ENCODE measurements at regions not wholly inside any gene's neighbourhood (a gene's known extent, or its start where the extent isn't known, plus 50 kb on each side); places are given as distances from the start of the nearest gene placed in this dataset.
A peak's percentile ranks its signal among the peaks of the same experiment; 100 is the strongest.

DNA sequence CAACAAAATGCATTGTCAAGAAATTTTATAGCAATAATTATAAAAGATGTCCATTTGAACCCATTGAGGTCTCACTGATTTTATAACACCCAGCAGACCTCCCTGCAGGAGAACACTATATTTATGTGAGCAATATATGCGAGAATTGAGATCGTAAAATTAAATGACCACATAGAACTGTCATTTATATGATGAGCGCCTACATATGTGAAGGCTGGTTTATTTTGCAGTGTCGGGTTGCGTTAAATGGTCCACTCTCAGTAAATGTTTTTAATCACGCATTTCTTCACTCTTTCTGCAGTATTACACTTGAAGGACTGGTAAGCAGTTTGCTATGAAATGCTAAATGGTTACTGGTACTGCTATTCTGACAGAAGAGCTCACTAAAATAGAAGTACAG is 408.5 kb upstream of the AGTR1 start:
- DNase-seq (ENCODE audit: low read depth in 2 of 2) = no peak

DNA sequence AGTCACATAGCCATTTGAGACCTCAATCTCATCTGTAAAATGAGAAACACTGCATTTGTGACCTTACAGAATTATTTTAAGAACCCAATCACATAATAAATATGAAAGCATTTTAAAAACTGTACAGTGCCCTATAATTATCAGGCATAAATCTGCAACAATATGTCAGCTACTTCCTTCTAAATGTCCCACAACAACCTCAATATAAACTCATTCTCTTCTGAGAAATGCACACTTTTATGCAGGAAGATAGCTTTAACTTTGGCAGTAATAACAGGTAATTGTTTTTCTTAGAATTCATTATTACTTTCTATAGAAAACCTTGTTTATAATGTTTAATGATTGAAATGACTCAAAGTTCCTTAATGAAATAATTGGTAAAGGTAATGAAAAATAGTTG is 400.7 kb upstream of the AGTR1 start:
- no peak for DNase-seq (ENCODE audit: low read depth in 2 of 2)

DNA sequence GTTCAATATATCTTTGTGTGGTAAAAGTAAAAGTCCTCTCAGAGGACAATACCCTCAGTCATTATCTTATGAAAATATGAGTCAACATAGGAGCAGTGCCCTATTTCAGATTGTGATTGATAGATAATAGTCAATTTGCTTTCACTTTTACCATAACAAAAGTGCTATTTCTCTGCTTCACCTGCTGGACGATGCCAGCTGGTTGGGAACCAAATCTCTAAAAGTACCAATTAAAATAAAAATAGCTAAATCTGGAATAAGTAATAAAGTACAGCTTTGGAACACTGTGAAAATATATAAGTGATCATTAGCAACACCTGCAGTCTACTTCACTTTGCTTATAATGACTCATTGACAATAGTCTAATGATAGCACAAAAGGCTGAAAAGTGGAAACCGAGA is 390.3 kb upstream of the AGTR1 start:
- no peak for DNase-seq (ENCODE audit: low read depth in 2 of 2)

DNA sequence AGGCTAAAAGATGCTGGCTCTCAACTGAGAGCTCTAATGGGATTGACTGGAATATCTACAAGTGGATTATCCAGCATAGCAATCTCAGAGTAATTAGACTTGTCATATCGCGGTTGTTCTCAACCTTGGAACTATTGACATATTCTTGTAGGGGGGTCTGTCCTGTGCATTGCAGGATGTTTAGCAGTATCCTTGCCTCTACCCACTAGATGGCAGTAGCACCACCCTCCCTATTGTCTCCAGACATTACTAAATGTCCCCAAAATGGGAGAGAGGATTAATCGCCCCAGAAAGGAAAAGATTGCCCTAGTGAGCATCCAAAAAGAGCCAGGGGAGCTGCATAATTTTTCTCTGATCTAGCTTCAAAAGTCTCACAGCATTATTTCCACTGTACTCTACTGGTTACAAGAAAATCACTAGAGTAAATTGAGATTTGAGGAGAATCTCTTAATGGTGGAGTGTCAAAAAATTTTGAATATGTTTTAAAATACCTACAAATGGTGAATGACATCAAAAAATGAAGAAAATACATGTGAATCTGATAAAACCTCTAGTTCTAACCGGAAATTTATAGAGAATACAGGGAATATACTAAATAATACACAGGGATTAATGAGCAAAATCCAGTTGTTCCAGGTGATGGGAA is 388.2 kb upstream of the AGTR1 start:
- DNase-seq (ENCODE audit: low read depth in 2 of 2) = peak; percentile 12 to 17

DNA sequence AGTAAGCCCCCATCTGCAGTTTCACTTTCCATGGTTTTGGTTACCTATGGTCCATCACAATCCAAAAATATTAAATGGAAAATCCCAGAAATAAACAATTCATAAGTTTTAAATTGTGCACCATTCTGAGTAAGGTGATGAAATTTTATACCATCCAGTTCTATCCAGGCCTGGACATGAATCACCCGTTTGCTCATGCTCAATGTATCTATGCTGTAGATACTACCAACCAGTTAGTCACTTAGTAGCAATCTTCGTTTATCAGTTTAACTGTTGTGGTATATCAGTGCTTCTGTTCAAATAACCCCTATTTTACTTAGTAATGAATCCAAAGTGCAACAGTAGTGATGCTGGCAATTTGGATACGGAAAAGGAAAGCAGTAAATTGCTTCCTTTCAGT is 381.9 kb upstream of the AGTR1 start:
- DNase-seq (ENCODE audit: low read depth in 2 of 2) = no peak

DNA sequence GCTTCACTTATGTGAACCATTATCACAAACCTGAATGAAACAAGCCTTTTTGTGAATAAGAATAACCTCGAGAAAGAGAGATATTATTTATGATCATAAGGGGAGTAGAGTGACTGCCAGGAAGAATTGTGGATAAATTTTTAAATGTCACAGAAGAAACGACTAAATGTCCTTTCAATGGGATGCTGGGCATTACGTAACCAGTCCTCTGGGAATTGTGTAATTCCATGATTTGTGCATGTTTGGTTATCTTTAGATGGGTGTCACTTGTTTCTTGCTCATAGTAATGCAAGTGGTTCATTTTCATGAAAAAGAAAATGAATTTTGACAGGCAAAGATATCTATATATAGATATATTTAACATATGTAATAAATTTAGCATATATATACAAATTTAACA is 379.5 kb upstream of the AGTR1 start:
- DNase-seq (ENCODE audit: low read depth in 2 of 2) = no peak

DNA sequence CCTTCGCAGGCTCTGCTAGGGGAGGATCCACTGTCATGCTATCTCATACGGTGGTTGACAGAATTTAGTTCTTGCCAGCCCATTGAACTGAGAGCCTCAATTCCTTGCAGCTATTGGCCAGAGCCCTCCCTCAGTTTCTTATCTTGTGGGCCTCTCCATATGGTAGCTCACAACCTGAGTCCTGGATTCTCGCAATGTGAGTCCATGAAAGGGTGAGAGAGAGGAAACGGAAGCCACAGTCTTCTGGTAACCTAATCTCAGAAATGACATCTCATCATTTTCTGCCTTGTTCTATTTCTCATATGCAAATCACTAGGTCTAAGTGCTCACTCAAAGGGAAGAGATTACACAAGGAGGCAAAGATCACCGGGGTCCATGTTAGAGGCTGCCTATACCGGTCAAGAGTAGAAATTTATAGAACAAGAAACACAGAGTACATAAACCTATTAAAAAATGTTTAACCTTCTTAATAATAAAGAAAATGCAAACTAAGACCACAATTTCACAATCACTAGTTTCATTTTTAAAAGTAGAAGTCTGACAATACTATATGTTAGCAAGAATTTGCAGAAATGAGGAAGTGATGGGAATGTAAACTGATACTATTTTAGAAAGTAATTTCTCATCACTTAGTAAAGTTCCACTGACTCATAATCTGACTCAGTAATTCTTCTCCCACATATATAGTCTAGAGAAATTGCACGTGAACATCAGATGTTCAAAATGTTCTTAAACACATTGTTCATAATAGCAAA is 378.4 kb upstream of the AGTR1 start:
- peak; percentile 62 to 70 for DNase-seq (ENCODE audit: low read depth in 2 of 2)

DNA sequence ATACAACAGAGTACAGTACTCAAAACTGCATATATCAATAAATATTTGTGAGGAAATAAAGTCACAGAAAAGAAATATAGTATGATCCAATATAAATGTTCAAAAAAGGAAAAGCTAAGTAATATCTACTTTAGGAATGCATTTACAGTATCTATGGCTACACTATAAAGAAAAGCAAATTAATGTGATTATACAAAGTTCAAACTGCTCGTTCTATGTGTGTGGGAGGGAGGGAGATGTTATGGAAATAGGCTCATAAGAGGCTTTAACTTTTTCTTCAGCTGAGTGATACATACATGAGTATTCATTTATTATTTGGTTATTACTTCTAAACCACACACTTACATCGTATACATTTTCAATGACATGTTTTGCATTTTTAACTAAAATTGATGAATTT is 377.7 kb upstream of the AGTR1 start:
- no peak for DNase-seq (ENCODE audit: low read depth in 2 of 2)

DNA sequence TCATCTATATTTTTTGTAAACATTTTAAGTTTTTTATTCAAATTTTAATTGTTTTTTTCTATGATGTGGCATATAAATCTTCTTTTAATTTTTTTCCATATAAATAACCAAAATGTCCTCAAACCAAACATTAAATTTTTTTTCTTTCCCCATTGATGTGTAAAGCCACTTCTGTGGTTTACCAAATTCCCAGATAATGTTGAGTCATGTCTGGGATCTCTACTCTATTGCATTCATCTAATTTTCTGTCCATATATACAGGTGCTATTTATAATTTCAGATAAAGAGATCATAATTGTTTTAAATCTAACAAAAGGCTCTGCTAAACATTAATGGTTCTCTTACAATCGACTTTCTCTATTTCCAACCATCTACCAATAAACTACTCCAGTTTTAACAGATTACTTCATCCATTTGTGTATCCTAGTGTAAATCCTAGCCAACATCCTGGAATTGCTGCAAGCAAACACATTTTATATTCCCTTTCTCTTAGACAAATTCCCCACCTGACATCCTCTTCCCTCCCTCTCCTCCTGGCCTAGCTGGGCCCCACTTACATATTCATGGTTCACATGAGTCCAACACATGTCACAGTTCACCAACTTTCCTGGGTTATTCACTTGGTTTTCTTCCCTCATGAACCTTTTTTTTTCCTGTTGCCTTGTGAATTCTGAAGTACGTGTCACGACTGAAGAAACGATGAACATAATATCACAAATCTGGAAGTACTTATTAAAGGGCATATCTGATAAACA is 368.0 kb upstream of the AGTR1 start:
- no peak for DNase-seq (ENCODE audit: low read depth in 2 of 2)

DNA sequence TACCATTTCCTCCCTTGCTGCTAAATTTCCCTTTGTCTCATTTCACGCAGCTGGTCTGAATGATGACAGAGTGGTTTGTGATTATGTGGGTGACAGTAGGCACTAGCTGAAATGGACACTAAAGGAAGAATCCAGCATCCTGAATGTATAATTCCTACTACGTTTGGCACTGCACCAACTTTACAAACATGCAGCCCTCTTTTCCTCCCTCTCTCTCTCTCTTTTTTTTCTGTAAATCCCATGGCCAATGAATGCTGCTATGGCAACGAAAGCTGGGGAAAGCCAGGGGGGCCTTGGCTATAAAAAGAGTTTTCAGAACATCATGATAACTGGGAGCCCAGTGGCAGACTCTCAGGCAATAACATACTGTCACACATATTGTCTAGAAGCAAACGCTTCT is 367.2 kb upstream of the AGTR1 start:
- no peak for DNase-seq (ENCODE audit: low read depth in 2 of 2)

DNA sequence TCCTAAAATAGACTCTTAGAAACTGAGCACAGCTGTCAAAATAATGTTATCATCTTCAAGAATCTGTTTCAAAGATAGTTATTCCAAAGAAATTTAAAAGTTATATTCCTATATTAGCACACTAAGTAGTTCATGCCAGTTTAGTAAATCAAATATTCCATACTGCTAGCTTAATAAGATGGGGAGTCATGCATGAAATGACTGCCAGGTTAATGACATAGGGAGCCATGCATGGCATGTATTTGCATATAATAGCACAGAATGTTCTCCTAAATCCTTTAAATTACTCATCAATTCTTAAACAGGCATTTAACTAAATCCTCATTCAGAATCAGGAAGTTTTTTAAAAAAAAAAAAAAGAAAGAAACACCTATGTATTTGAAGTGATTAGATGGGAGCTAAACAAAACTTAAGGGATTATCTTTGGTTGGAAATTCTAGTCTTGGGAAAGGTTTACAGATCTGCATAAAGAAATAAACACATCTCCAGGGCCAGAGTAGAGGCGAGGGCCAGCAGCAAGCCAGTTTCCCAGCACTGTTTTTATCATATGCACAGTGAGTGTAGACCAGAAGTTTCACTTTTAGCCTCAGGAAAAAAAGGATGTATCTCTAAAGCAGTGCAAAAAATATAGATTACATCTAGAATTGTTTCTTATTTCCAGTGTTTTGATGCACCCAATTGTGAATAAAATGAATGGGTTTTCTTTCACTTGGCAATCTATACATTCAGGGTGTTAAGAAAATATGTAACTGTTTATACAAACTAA is 366.4 kb upstream of the AGTR1 start:
- no peak for DNase-seq (ENCODE audit: low read depth in 2 of 2)

DNA sequence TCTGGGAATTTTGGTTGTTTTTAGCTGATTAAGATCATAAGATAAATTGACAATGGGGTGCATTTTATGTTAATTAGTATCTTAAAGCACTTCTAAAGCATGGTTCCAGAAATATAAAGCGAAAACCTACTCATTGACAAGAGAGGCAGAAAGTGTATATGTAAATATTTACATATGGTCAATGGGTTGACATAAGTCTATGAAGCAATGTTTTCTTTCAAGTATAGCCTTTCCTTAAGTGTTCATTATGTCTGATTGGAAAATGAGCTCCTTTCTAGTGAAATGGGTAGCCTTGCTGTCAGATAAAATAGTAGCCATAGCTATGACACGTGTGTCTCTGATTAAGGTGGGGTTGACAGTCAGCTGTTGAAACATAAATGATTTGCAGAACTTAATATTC is 365.2 kb upstream of the AGTR1 start:
- no peak for DNase-seq (ENCODE audit: low read depth in 2 of 2)

DNA sequence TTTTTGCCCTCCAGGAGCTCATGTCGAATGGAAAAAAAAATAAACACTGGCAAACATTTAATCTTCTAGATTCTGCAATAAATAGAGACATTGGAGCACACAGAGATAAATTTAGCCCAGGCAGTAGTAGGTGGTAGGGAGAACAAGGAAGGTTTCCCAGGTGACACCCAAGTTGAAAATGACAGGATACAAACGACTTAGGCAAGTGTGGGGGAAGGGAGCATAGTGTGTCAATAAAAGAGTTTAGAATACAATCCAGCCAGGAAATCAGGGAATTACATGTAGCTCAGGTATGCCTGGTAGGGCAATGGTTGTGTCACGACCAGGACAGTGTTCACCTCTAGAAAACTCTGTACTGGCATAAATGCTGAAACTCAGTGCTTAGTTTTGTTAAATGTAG is 364.6 kb upstream of the AGTR1 start:
- no peak for DNase-seq (ENCODE audit: low read depth in 2 of 2)

DNA sequence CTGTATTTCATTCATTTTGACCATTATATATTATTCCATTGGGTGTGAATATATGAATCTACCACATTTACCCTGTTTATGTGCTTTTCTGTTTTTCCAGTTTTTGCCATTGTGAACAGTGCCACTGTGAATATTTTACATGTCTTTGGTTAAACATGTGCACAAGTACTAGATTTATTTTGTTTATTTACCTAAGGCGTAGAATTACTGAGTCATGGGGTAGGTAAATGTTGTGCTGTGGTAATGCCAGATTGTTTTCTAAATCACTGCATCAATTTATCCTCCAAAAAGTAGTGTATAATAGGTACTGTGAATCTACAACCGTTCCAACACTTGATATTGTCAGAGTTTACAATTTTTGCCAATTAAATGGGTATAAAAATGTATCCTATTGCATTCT is 362.1 kb upstream of the AGTR1 start:
- DNase-seq (ENCODE audit: low read depth in 2 of 2) = no peak

DNA sequence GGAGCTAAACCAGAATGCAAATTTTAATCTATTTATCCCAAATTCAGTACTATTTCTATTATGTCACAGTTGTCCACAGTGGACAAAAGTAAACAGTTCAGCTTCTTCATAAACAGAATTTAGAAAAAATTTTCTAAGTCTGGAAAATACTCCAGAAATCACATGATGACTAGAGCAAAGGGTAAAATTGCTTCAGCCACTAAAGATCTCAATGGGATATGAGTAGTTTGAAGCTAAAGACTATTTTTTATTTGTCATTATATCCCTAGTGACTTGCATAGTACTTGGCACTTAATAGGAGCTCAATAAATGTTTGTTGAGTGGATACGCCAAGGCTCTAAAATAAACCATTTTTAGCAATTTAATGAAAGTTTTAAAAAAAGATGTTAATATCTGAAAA is 354.3 kb upstream of the AGTR1 start:
- no peak for DNase-seq (ENCODE audit: low read depth in 2 of 2)

DNA sequence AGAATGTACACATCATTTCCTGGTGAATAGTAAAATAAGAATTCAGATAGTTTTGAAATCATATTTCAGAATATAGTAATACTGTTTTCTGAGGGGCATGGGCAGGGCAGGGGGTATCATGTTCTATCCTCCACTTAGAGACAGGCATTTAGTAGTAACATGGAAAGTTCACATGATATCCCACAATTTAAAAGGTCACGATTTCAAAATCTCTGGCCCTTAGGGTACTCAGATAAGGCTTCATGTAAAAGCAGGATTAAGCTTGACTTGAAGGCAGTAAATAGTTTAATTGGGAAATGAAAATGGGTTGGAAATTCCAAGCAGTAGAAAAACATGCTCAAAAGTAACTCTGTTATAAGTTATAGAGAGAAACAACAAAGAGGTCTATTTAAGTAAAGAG is 353.2 kb upstream of the AGTR1 start:
- DNase-seq (ENCODE audit: low read depth in 2 of 2) = no peak

DNA sequence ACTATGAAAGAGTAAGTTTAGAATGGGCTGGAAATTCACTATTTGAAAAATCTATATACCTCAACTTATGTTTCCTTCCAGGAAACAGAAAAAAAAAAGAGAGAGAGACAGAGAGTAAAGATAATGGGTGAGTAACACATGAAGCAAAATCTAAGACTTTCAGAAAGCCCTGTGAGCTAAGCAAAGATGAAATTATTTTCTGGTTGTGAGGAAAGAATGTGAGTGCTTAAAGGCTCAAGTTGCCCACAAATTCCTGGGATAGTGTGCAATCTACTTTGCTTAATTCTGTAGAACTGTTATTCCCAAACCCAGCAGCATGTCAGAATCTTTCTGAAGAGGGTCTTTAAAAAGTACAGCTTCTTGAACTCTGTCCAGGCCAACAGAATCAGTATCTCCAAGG is 337.7 kb upstream of the AGTR1 start:
- DNase-seq (ENCODE audit: low read depth in 2 of 2) = peak in 1 of 2 experiments; percentile 58

DNA sequence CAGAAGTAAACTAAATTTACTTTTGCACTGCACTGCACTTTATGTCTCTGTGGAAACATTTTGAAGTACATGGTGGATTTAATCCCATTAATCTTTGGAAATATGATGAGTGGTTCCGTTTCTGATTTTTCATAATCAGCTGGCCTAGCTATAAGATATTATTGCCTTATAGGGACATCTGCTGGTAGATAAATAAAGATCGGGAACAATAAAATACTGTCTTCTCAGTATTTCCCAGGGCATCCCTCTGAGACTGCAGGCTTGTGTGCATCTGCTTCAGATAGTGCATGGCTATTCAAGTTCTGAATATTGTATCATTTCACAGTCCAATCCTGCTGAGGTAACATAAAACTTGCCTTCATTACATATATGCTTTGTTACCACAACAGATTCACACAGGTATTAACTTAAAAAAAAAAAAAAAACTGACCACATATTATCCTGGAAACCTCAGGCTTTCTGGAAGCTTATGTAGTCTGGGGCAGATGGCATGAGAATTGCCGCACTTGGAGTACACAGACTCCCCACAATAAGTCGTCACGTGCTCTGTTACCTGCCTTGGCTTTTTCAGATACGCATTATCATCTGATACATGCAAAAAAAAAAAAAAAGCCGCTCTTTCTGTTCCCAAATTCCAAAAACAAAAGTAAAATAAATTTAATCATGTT is 330.8 kb upstream of the AGTR1 start:
- no peak for DNase-seq (ENCODE audit: low read depth in 2 of 2)

DNA sequence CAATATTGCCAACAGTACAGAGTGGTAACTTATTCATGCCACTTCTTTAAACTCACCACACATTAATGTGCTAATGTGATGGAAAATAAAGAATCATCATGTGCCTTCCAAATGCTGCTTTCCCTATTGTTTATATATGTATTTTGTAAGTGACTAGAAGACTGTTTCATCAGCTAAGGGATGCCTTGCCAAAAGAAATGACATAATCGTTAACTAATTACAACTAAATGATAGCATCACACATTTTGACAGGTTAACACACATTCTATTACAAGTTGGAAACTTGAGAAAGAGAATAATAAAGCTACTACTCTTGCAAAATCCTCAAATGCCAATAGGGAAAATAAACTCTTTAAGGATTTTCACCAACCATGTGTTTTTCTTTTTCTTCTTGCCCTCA is 329.9 kb upstream of the AGTR1 start:
- DNase-seq (ENCODE audit: low read depth in 2 of 2) = no peak

DNA sequence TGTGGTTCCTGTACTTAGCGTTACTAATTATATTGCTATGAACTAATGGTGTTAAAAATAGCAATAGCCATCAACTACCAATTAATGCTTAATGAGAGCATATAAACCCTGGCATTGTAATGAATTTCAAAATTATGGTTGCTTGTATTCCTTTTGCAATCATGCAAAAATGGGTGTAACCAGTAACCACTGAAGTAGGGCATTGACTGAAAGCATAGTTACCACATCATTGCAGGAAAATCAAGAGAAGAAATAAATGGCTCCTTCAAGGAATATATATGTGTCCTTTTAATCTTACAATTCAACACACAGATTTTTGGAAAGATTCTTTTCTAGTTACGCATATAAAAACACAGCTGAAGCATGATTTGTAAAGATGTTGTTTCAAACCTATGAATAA is 328.3 kb upstream of the AGTR1 start:
- no peak for DNase-seq (ENCODE audit: low read depth in 2 of 2)

DNA sequence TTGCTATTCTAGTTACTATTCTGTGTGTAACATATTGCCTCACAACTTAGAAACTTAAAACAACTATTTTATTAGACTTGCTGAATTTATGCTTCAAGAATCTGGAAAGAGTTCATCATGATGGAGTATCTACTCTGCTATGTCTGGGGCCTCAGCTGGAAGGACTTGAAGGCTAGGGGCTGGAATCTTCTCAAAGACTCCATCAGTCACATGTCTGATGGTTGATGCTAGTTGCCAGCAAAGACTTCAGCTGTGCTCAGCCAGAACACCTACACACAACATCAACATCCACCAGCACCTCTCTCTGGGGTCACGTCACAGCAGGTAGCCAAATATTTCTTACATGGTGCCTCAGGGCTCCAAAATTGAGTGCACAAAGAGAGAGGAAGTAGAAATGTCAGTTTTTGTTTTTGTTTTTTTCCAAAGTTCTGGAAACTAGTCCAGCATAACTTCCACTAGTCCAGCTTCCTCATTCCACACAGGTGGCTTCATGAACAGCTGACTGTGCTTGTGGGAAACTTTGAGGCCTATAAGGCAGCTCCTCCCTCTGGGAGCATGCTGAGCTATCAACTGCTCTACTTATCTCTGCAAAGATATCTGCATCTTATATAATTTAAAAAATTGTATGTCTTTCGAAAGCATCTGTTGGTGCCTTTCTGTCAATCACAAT is 325.4 kb upstream of the AGTR1 start:
- no peak for DNase-seq (ENCODE audit: low read depth in 2 of 2)

All from fibroblast of skin of left biceps (primary cell).